ENCODE measurements at regions not wholly inside any gene's neighbourhood (a gene's known extent, or its start where the extent isn't known, plus 50 kb on each side); places are given as distances from the start of the nearest gene placed in this dataset.
"Not testable (repeated sequence)": the region's sequence is repeated elsewhere in the genome, so short reads cannot be mapped to it uniquely, and the experiment has no call there.

DNA sequence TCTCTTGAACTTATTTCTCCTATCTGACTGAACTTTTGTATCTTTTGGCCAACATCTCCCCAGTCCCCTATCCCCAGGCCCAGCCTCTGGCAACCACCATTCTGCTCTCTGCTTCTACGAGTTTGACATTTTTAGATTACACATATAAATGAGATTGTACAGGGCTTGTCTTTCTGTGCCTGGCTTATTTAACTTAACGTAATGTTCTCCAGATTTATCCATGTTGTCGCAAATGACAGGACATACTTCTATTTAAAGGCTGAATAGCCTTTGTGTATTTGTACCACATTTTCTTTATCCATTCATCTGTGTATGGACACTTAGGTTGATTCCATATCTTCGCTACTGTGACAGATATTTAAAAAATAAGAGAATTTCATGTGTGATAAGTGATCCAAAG lies 98.6 kb downstream of the LSMEM1 start:
- TF ChIP-seq, protein P1, sequence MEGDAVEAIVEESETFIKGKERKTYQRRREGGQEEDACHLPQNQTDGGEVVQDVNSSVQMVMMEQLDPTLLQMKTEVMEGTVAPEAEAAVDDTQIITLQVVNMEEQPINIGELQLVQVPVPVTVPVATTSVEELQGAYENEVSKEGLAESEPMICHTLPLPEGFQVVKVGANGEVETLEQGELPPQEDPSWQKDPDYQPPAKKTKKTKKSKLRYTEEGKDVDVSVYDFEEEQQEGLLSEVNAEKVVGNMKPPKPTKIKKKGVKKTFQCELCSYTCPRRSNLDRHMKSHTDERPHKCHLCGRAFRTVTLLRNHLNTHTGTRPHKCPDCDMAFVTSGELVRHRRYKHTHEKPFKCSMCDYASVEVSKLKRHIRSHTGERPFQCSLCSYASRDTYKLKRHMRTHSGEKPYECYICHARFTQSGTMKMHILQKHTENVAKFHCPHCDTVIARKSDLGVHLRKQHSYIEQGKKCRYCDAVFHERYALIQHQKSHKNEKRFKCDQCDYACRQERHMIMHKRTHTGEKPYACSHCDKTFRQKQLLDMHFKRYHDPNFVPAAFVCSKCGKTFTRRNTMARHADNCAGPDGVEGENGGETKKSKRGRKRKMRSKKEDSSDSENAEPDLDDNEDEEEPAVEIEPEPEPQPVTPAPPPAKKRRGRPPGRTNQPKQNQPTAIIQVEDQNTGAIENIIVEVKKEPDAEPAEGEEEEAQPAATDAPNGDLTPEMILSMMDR (conservative IDR thresholded peaks at IDR 0.05; ENCODE audit: low read length), result no peak
- no peak for DNase-seq (ENCODE audit: low read depth)
- H3K4me3 ChIP-seq (ENCODE audit: low read length), result no peak overlapping the region

DNA sequence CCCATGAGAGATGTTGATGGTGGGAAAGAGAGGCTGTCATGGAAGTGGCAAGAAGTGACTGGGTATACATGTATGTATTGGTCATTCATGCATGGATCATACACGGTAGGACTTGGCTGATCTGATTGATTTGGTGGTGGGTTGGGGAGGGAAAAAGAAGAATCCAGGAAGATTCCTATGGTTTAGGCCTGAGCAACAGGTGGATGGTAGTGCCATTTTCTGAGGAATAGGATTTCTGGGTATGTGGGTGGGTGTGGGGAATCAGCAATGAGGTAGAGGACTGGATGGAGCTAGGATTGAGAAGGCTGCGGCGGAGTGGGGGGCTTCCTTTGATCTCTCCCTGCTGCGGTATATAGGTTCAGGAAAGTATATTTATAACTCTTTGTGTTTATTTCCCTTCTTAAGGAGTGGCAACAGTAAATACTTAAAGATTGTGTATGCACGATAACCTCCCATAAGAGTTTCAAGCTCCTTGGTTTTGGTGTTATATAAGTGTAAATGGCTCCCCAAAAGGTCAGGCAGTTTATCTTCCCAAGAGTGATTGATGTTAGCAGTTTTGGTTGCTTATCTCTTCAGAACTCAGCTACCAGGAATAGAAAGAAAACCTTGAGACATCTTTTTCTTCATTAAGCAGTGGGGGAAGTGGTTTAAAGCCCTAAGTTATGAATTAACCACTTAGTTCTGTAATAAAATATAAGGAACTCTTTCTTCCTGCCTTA lies 100.1 kb downstream of the LSMEM1 start:
- no peak overlapping the region for H3K4me3 ChIP-seq (ENCODE audit: low read length)
- no peak for DNase-seq (ENCODE audit: low read depth)
- TF ChIP-seq, protein P1 (conservative IDR thresholded peaks at IDR 0.05; ENCODE audit: low read length), result no peak

DNA sequence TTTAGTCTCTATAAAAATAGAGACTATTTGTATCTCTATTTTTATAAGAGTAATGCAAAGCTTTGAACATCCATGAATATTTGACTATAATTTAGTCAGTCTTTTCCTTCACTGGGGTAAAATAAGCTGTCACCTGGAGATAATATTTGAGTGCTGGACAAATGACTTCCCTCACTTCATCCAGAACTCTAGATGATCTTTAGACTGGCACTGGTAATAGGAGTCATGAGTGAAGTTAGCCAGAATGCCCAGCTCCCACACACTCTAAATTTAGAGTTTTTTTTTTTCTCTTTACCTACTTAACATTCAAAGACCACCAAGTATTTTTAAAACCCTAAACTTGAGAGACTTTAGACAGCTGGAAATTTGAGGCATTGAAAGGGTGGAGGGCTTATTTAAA lies 100.7 kb downstream of the LSMEM1 start:
- TF ChIP-seq, protein P1 (conservative IDR thresholded peaks at IDR 0.05; ENCODE audit: low read length), result no peak
- DNase-seq (ENCODE audit: low read depth), result no peak
- H3K4me3 ChIP-seq (ENCODE audit: low read length), result no peak overlapping the region

DNA sequence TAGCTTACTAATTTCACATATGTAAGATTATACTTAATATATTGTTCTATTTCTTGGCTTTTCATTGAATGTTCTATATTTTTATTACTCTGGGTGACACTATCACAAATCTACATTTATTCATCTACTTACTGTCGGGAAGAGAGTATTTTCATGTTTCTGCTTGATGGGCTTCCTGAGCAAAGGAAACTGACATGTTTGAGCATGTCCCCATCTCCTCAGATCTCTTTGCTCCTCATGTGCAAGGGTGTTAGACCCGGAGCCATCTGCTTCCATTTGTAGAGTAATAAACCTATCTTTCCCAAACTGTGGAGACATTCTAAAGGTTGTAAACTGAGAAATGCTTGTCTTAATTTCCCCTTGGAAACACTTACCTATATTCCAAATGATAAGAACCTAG lies 103.5 kb downstream of the LSMEM1 start:
- no peak for DNase-seq (ENCODE audit: low read depth)
- H3K4me3 ChIP-seq (ENCODE audit: low read length), result no peak overlapping the region

DNA sequence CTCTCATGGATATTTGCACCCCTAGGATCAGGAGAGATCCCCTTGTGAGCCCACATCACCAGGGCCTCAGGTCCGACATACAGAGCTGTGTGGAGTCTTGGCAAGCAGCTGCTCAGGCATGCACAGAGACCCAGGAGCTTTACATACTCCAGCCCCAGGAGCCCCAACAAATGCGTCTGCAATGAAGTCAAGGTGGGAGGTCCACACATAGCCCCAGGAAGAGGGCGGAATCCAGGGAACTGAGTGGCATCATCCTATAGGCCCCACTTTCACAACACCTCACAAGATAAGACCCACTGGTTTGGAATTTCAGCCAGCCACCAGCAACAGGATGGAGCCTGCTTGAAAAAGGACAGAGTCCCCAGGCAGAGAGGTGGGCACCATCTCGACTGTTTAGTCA lies 106.7 kb downstream of the LSMEM1 start:
- H3K4me3 ChIP-seq (ENCODE audit: low read length), result no peak overlapping the region
- TF ChIP-seq, protein P1 (conservative IDR thresholded peaks at IDR 0.05; ENCODE audit: low read length), result no peak
- no peak for DNase-seq (ENCODE audit: low read depth)

More for the DNA sequence above, 103.5 kb downstream of the LSMEM1 start:
- TF ChIP-seq, protein P1 (conservative IDR thresholded peaks at IDR 0.05; ENCODE audit: low read length), result no peak

DNA sequence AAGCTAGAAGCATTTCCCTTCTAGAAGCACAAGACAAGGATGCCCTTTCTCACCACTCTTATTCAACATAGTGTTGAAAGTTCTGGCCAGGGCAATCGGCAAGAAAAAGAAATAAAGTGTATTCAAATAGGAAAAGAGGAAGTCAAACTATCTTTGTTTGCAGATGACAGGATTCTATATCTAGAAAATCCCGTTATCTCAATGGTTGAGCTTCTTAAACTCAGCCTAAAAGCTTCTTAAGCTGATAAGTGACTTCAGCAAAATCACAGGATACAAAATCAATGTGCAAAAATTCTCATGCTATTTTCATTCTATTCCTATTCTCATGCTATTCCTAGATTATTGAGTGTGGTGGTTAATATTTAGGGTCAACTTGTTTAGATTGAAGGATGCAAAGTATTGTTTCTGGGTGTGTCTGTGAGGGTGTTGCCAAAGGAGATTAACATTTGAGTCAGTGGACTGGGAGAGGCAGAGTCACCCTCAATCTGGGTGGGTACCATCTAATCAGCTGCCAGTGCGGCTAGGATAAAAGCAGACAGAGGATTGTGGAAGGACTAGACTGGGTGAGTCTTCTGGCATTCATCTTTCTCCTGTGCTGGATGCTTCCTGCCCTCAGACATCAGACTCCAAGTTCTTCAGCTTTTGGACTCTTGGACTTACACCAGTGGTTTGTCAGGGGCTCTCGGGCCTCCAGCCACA lies 111.9 kb downstream of the LSMEM1 start:
- not testable (repeated sequence) for H3K4me3 ChIP-seq (ENCODE audit: low read length); DNase-seq (ENCODE audit: low read depth)

DNA sequence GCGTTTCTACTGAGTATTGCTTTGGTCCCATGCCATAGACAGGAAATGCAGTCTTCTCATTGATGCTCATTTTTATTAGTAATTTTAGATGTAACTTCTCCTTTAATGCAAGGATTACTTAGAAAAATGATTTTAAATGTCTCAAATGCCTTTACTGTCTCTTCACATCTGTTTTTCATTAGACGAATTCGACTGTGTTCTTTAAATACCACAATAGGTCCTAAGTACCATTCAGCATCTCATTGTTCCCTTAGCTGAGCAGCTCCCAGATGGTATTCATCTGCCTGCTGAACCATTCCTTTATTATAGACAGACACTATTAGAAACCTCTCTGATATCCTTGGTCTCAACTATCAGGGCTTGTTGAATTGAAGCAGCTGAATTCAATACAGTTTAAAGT lies 113.6 kb downstream of the LSMEM1 start:
- DNase-seq (ENCODE audit: low read depth), result peak; percentile 65
- TF ChIP-seq, protein P1 (conservative IDR thresholded peaks at IDR 0.05; ENCODE audit: low read length), result no peak
- H3K4me3 ChIP-seq (ENCODE audit: low read length), result no peak overlapping the region
